Thyroid gland (tissue), 4 donors: ENCODE measurements at regions not wholly inside any gene's neighbourhood (a gene's known extent, or its start where the extent isn't known, plus 50 kb on each side); places are given as distances from the start of the nearest gene placed in this dataset.

Experiments
- CTCF ChIP-seq, 6 experiments: fragments of 200-600 bp in 3 of 6; fragments of 450-650 bp in 3 of 6; sonication (generic) in 3 of 6; IDR thresholded peaks; one replicate each; pipeline ENCODE4 v1.5.1; 2016 to 2019; ENCODE audit warnings: antibody characterized with exemption in 6 of 6, mild to moderate bottlenecking in 2 of 6, inconsistent platforms in 1 of 6, moderate library complexity in 1 of 6
- POLR2A ChIP-seq, 2 donors: fragments of 450-650 bp; IDR thresholded peaks; one replicate each; pipeline ENCODE4 v1.6.1; 2017; ENCODE audit warnings: antibody characterized with exemption in 2 of 2, mild to moderate bottlenecking in 2 of 2, moderate library complexity in 1 of 2

GRCh38 chr13:99830931-99831330 is 140.6 kb downstream of the ZIC5 start:
- no peak for TF ChIP-seq CTCF (IDR thresholded peaks at IDR 0.05)
- TF ChIP-seq POLR2A (IDR thresholded peaks at IDR 0.05) = no peak
